RWPE1 (cell line): ENCODE measurements at regions not wholly inside any gene's neighbourhood (a gene's known extent, or its start where the extent isn't known, plus 50 kb on each side); places are given as distances from the start of the nearest gene placed in this dataset.

Experiments
- CTCF ChIA-PET: fragments of 350-600 bp; sonication (Branson Sonifier 250); formaldehyde crosslinking; extraction: SDS; loops from one replicate; lab custom pipeline; 2021; lab: Yijun Ruan, JAX
- POLR2A ChIA-PET: fragments of 400-600 bp; formaldehyde crosslinking; extraction: SDS; loops from one replicate; lab custom pipeline; 2020; ENCODE audit warnings: antibody characterized with exemption; ENCODE audit not compliant: low non-redundant PET; lab: Yijun Ruan, JAX
- DNase-seq: peaks from one replicate; pipeline ENCODE4 v3.0.0; 2012; ENCODE audit warnings: low spot score
- H3K27ac ChIP-seq: fragments of 450-650 bp; 2 replicates; pipeline ENCODE4 v1.5.1; 2017
- TF ChIP-seq, protein P1 (sequence below): fragments of 450-650 bp; conservative IDR thresholded peaks from 2 replicates; pipeline ENCODE4 v1.5.1; 2017; ENCODE audit warnings: low read depth, mild to moderate bottlenecking

- POLR2A ChIA-PET: no interaction called here
- TF ChIP-seq, protein P1, sequence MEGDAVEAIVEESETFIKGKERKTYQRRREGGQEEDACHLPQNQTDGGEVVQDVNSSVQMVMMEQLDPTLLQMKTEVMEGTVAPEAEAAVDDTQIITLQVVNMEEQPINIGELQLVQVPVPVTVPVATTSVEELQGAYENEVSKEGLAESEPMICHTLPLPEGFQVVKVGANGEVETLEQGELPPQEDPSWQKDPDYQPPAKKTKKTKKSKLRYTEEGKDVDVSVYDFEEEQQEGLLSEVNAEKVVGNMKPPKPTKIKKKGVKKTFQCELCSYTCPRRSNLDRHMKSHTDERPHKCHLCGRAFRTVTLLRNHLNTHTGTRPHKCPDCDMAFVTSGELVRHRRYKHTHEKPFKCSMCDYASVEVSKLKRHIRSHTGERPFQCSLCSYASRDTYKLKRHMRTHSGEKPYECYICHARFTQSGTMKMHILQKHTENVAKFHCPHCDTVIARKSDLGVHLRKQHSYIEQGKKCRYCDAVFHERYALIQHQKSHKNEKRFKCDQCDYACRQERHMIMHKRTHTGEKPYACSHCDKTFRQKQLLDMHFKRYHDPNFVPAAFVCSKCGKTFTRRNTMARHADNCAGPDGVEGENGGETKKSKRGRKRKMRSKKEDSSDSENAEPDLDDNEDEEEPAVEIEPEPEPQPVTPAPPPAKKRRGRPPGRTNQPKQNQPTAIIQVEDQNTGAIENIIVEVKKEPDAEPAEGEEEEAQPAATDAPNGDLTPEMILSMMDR: no peak
- CTCF ChIA-PET: no interaction called here
- no peak for DNase-seq
- H3K27ac ChIP-seq: no peak overlapping the region
Observed at GRCh38 chr2:200743042-200743676, 68.6 kb upstream of the BZW1 start.

- POLR2A ChIA-PET: no interaction called here
Observed at GRCh38 chr2:200744201-200744602, 67.5 kb upstream of the BZW1 start.

GRCh38 chr2:200746301-200746700 is 65.4 kb upstream of the BZW1 start:
- POLR2A ChIA-PET: no interaction called here
- DNase-seq: no peak
- CTCF ChIA-PET: no interaction called here
- H3K27ac ChIP-seq: no peak overlapping the region
- TF ChIP-seq, protein P1: no peak

More at GRCh38 chr2:200744201-200744602, 67.5 kb upstream of the BZW1 start:
- DNase-seq: no peak
- CTCF ChIA-PET: no interaction called here
- no peak overlapping the region for H3K27ac ChIP-seq
- TF ChIP-seq, protein P1: no peak

DNA sequence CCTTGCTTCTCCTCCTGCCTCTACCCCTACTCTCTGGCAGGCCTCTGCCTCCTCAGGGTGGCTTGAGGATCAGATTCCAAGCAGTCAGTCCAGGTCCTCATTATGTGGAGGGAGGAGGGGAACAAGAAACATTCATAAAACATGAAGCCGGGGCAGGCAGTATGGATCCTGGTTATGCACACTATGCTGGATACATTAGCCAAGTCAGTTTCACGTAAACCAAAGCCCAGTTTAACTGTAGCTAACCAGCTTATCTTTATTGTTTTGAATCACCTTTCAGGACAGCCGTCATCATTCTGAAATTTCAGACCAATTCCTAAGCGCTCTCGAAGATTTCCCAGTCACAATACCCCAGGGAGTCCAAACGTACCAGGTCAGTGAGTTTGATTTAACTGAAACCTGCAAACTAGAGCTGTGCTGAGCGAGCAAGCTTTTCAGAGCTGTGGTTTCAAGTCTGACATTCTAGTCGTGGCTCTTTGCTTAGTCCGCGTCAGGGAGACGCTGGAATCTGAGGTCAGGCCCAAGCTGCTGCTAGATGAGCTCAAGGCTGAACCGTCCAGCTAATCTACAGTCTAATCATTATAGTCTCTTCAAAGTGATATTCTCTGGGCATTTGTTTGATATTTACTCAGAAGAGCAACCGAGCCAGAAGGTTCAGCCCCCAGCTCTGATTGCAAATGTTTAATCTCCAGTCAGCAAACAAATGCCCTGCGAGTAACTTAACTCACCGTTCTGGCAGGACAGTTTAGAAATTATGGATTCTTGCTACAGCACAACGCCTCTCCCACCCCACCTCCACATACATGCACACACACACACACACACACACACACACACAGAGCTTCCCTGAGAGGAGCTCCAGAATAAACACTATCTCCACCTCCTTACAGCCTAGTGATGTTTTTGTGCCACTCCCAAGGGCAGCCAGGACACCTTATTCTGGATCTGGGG is 63.8 kb upstream of the BZW1 start:
- POLR2A ChIA-PET: interaction anchor here (0.6 kb wide), 1 partner anchor 442 kb away, joined by 8 read pairs; no protein-coding TSS in a partner anchor
- no peak overlapping the region for H3K27ac ChIP-seq
- DNase-seq: no peak
- CTCF ChIA-PET: interaction anchor here (0.5 to 0.8 kb wide), 2 partner anchors 35 to 65 kb away, joined by 3 to 5 read pairs; no protein-coding TSS in a partner anchor
- TF ChIP-seq, protein P1: no peak

- ChIA-PET POLR2A (no interaction called here), CTCF (interaction anchor here (0.5 to 0.8 kb wide), 2 partner anchors 36 to 64 kb away, joined by 3 to 5 read pairs; no protein-coding TSS in a partner anchor)
- no peak for DNase-seq
- H3K27ac ChIP-seq: no peak overlapping the region
- TF ChIP-seq, protein P1: no peak
Observed at GRCh38 chr2:200748779-200749178, 62.9 kb upstream of the BZW1 start.

GRCh38 chr2:200749631-200750322 is 61.9 kb upstream of the BZW1 start:
- CTCF ChIA-PET: no interaction called here

More at GRCh38 chr2:200749631-200750322, 61.9 kb upstream of the BZW1 start:
- TF ChIP-seq, protein P1: no peak
- POLR2A ChIA-PET: no interaction called here
- H3K27ac ChIP-seq: no peak overlapping the region
- DNase-seq: no peak
